ENCODE measurements at regions not wholly inside any gene's neighbourhood (a gene's known extent, or its start where the extent isn't known, plus 50 kb on each side); places are given as distances from the start of the nearest gene placed in this dataset.

- H3K4me3 ChIP-seq (ENCODE audit: low read depth, low read length), result no peak overlapping the region
- no peak for DNase-seq (ENCODE audit: low read depth)
- no peak for TF ChIP-seq CTCF (conservative IDR thresholded peaks at IDR 0.05; ENCODE audit: low read depth, low read length)
These were observed 892.4 kb downstream of the RPS29 start for GRCh38 chr14:48693793-48694192.

GRCh38 chr14:48690349-48690748, 895.8 kb downstream of the RPS29 start:
- TF ChIP-seq CTCF (conservative IDR thresholded peaks at IDR 0.05; ENCODE audit: low read depth, low read length), result peak; percentile 7
- no peak overlapping the region for H3K4me3 ChIP-seq (ENCODE audit: low read depth, low read length)
- DNase-seq (ENCODE audit: low read depth), result no peak

- no peak overlapping the region for H3K4me3 ChIP-seq (ENCODE audit: low read depth, low read length)
- no peak for TF ChIP-seq CTCF (conservative IDR thresholded peaks at IDR 0.05; ENCODE audit: low read depth, low read length)
- no peak for DNase-seq (ENCODE audit: low read depth)
These were observed 899.5 kb downstream of the RPS29 start for GRCh38 chr14:48686650-48687049.

- no peak for TF ChIP-seq CTCF (conservative IDR thresholded peaks at IDR 0.05; ENCODE audit: low read depth, low read length)
- no peak for DNase-seq (ENCODE audit: low read depth)
- H3K4me3 ChIP-seq (ENCODE audit: low read depth, low read length), result no peak overlapping the region
These were observed 913.7 kb downstream of the RPS29 start for GRCh38 chr14:48672506-48672905.

GRCh38 chr14:48670939-48671338, 915.2 kb downstream of the RPS29 start:
- TF ChIP-seq CTCF (conservative IDR thresholded peaks at IDR 0.05; ENCODE audit: low read depth, low read length), result no peak
- H3K4me3 ChIP-seq (ENCODE audit: low read depth, low read length), result no peak overlapping the region
- no peak for DNase-seq (ENCODE audit: low read depth)

- DNase-seq (ENCODE audit: low read depth), result no peak
- TF ChIP-seq CTCF (conservative IDR thresholded peaks at IDR 0.05; ENCODE audit: low read depth, low read length), result no peak
- H3K4me3 ChIP-seq (ENCODE audit: low read depth, low read length), result no peak overlapping the region
These were observed 920.9 kb downstream of the RPS29 start for GRCh38 chr14:48665077-48665784.

- H3K4me3 ChIP-seq (ENCODE audit: low read depth, low read length), result no peak overlapping the region
- no peak for TF ChIP-seq CTCF (conservative IDR thresholded peaks at IDR 0.05; ENCODE audit: low read depth, low read length)
- no peak for DNase-seq (ENCODE audit: low read depth)
These were observed 942.9 kb downstream of the RPS29 start for GRCh38 chr14:48643241-48643640.
